H9 (cell line): ENCODE measurements at regions not wholly inside any gene's neighbourhood (a gene's known extent, or its start where the extent isn't known, plus 50 kb on each side); places are given as distances from the start of the nearest gene placed in this dataset.

Experiments used
- DNase-seq: peaks from one replicate; pipeline ENCODE4 v3.0.0-alpha.2; 2017
- H2AFZ ChIP-seq: one replicate; pipeline ENCODE4 v1.6.1; 2013; ENCODE audit warnings: mild to moderate bottlenecking, low read length, control low read depth, moderate library complexity
- H2AK5ac ChIP-seq: 2 replicates; pipeline ENCODE4 v1.6.1; 2013; ENCODE audit warnings: low read length, control low read depth, mixed read lengths; ENCODE audit not compliant: insufficient read length
- H2BK120ac ChIP-seq: one replicate; pipeline ENCODE4 v1.6.1; 2013; ENCODE audit warnings: low read depth, mild to moderate bottlenecking, low read length, control low read depth, inconsistent platforms; ENCODE audit not compliant: poor library complexity, severe bottlenecking
- H2BK12ac ChIP-seq: 2 replicates; pipeline ENCODE4 v1.6.1; 2013; ENCODE audit warnings: low read length, control low read depth, mixed read lengths, low read depth; ENCODE audit not compliant: insufficient read length
- H2BK15ac ChIP-seq: 2 replicates; pipeline ENCODE4 v1.6.1; 2013; ENCODE audit warnings: low read depth, low read length, control low read depth
- H2BK20ac ChIP-seq: one replicate; pipeline ENCODE4 v1.6.1; 2013; ENCODE audit warnings: low read depth, mild to moderate bottlenecking, low read length, control low read depth, inconsistent platforms; ENCODE audit not compliant: poor library complexity, severe bottlenecking
- H2BK5ac ChIP-seq: 2 replicates; pipeline ENCODE4 v1.6.1; 2013; ENCODE audit warnings: low read length, control low read depth, mixed read lengths; ENCODE audit not compliant: insufficient read length
- H3K14ac ChIP-seq: 2 replicates; pipeline ENCODE4 v1.6.1; 2013; ENCODE audit warnings: low read length, control low read depth; ENCODE audit not compliant: insufficient read depth
- H3K18ac ChIP-seq: 2 replicates; pipeline ENCODE4 v1.6.1; 2013; ENCODE audit warnings: low read depth, mild to moderate bottlenecking, mixed read lengths, low read length, control low read depth; ENCODE audit not compliant: insufficient read length
- H3K23ac ChIP-seq: 2 replicates; pipeline ENCODE4 v1.6.1; 2013; ENCODE audit warnings: low read length, control low read depth, mixed read lengths, low read depth; ENCODE audit not compliant: insufficient read length
- H3K23me2 ChIP-seq: 2 replicates; pipeline ENCODE4 v1.6.1; 2013; ENCODE audit warnings: low read depth, mild to moderate bottlenecking, mixed read lengths, low read length, control low read depth; ENCODE audit not compliant: insufficient read length, poor library complexity, severe bottlenecking
- H3K27ac ChIP-seq: 2 replicates; pipeline ENCODE4 v1.5.1; 2013; ENCODE audit warnings: low read length, control low read depth, mixed read lengths, low read depth; ENCODE audit not compliant: insufficient read length
- H3K27me3 ChIP-seq: 2 replicates; pipeline ENCODE4 v1.6.1; 2013; ENCODE audit warnings: low read length, control low read depth, inconsistent platforms; ENCODE audit not compliant: insufficient read depth
- H3K4ac ChIP-seq: 2 replicates; pipeline ENCODE4 v1.6.1; 2013; ENCODE audit warnings: low read depth, mild to moderate bottlenecking, control low read depth, inconsistent platforms, low read length, moderate library complexity
- H3K4me1 ChIP-seq: 2 replicates; pipeline ENCODE4 v1.6.1; 2013; ENCODE audit warnings: low read length, control low read depth, inconsistent platforms; ENCODE audit not compliant: insufficient read depth
- H3K4me2 ChIP-seq: 2 replicates; pipeline ENCODE4 v1.6.1; 2013; ENCODE audit warnings: low read length, control low read depth, mixed read lengths; ENCODE audit not compliant: insufficient read length, insufficient read depth
- H3K56ac ChIP-seq: 2 replicates; pipeline ENCODE4 v1.6.1; 2013; ENCODE audit warnings: low read depth, mild to moderate bottlenecking, mixed read lengths, low read length, control low read depth; ENCODE audit not compliant: insufficient read length
- H3K79me1 ChIP-seq: 2 replicates; pipeline ENCODE4 v1.6.1; 2013; ENCODE audit warnings: low read depth, mild to moderate bottlenecking, moderate library complexity, low read length, control low read depth, inconsistent platforms; ENCODE audit not compliant: insufficient read depth, poor library complexity, severe bottlenecking
- H3K79me2 ChIP-seq: 2 replicates; pipeline ENCODE4 v1.6.1; 2013; ENCODE audit warnings: low read length, control low read depth, inconsistent platforms; ENCODE audit not compliant: insufficient read depth
- H3K9ac ChIP-seq: 2 replicates; pipeline ENCODE4 v1.6.1; 2013; ENCODE audit warnings: low read length, control low read depth, mixed read lengths; ENCODE audit not compliant: insufficient read length; ENCODE audit errors: extremely low read depth
- H3K9me3 ChIP-seq: one replicate; pipeline ENCODE4 v1.6.1; 2013; ENCODE audit warnings: low read depth, low read length, inconsistent platforms; ENCODE audit not compliant: control insufficient read depth
- H3T11ph ChIP-seq: one replicate; pipeline ENCODE4 v1.6.1; 2013; ENCODE audit warnings: mild to moderate bottlenecking, low read length, control low read depth, inconsistent platforms
- H4K20me1 ChIP-seq: one replicate; pipeline ENCODE4 v1.6.1; 2013; ENCODE audit not compliant: control insufficient read depth, insufficient read length, insufficient read depth
- H4K5ac ChIP-seq: 2 replicates; pipeline ENCODE4 v1.6.1; 2013; ENCODE audit warnings: low read depth, mild to moderate bottlenecking, mixed read lengths, low read length, control low read depth; ENCODE audit not compliant: insufficient read length
- H4K8ac ChIP-seq: replicated peaks from 2 replicates; pipeline ENCODE4 v1.6.1; 2013; ENCODE audit warnings: low read length, control low read depth, mixed read lengths, low read depth; ENCODE audit not compliant: insufficient read length
- H4K91ac ChIP-seq: 2 replicates; pipeline ENCODE4 v1.6.1; 2013; ENCODE audit warnings: low read depth, mild to moderate bottlenecking, moderate library complexity, mixed read lengths, low read length, control low read depth; ENCODE audit not compliant: insufficient read length
- H3K27ac Mint-ChIP-seq, 3 experiments: 2 replicates in 2 of 3; 3 replicates in 1 of 3; pipeline ENCODE4 v1.8.0; 2020 to 2021; ENCODE audit warnings: mixed read lengths in 3 of 3, mild to moderate bottlenecking in 1 of 3, moderate library complexity in 1 of 3
- H3K27me3 Mint-ChIP-seq: 2 replicates; pipeline ENCODE4 v1.8.0; 2021; ENCODE audit warnings: low read depth, mild to moderate bottlenecking, moderate library complexity, mixed read lengths
- H3K36me3 Mint-ChIP-seq, 3 experiments: 2 replicates in 2 of 3; 3 replicates in 1 of 3; pipeline ENCODE4 v1.8.0; 2020 to 2021; ENCODE audit warnings: low read depth in 3 of 3, mixed read lengths in 3 of 3; ENCODE audit not compliant: insufficient read depth in 1 of 3
- H3K4me1 Mint-ChIP-seq, 2 experiments: 2 replicates each; pipeline ENCODE4 v1.8.0; 2020; ENCODE audit warnings: mixed read lengths in 2 of 2
- H3K4me3 Mint-ChIP-seq, 2 experiments: 2 replicates in 1 of 2; 3 replicates in 1 of 2; pipeline ENCODE4 v1.8.0; 2020 to 2021; ENCODE audit warnings: mild to moderate bottlenecking in 2 of 2, mixed read lengths in 2 of 2, moderate library complexity in 1 of 2
- H3K9me3 Mint-ChIP-seq, 2 experiments: 2 replicates in 1 of 2; 3 replicates in 1 of 2; pipeline ENCODE4 v1.8.0; 2020; ENCODE audit warnings: mild to moderate bottlenecking in 2 of 2, mixed read lengths in 2 of 2, moderate library complexity in 1 of 2
- WGBS: extraction: QIAGEN DNeasy Blood & Tissue Kit; methylation state at CpG from one replicate; pipeline ENCODE4 v1.1.7; 2013; ENCODE audit warnings: missing lambda C conversion rate, low lambda C conversion rate, mixed read lengths; ENCODE audit not compliant: insufficient read length; ENCODE audit errors: extremely low coverage; 5-methylcytosine and 5-hydroxymethylcytosine counted together
- TF ChIP-seq, protein P1 (sequence below): fragments of 200-600 bp; sonication (generic); conservative IDR thresholded peaks from 3 replicates; pipeline ENCODE4 v1.8.0; 2021; ENCODE audit warnings: antibody characterized with exemption, mild to moderate bottlenecking

DNA sequence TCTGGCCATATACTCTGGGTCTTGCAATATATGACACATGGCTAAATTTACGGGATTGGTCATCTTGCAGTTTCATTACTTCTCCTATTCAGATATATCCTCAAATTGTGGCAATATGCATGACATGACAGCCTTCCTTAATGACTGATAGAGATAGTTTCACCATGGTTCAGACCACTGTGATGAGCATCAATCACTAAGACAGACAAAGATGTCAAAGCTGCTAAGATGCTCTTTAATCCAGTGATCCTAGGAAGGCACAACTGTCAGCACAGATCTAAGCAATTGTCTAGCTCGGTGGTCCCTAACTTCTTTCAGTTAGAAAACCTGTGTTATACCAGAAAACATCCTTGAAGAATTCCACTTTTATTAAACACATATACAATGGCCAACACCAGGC is 70.9 kb upstream of the ADGRL2 start:
- Histone ChIP-seq H2BK20ac (no peak overlapping the region), H2BK12ac (no peak overlapping the region), H3K79me2 (no peaks in the 10 kb centered on the region), H3K18ac (no peak overlapping the region), H3K56ac (no peak overlapping the region), H4K91ac (no peak overlapping the region), H4K20me1 (no peaks in the 10 kb centered on the region), H3K79me1 (no peaks in the 10 kb centered on the region), H3K9me3 (no peaks in the 10 kb centered on the region), H2AK5ac (no peak overlapping the region), H3K9ac (no peak overlapping the region), H3T11ph (no peak overlapping the region), H4K8ac (no peak overlapping the region), H2AFZ (no peak overlapping the region), H3K27ac (no peak overlapping the region), H3K27me3 (no peaks in the 10 kb centered on the region), H3K4me1 (peaks cover 7% of the 10 kb centered on the region; the same call in 1 of the 2 replicates), H3K4me2 (no peak overlapping the region), H2BK5ac (no peak overlapping the region), H3K23me2 (no peaks in the 10 kb centered on the region), H3K23ac (no peak overlapping the region), H2BK15ac (no peak overlapping the region), H4K5ac (no peak overlapping the region), H3K4ac (no peak overlapping the region), H3K14ac (no peak overlapping the region), H2BK120ac (no peak overlapping the region)
- TF ChIP-seq, protein P1, sequence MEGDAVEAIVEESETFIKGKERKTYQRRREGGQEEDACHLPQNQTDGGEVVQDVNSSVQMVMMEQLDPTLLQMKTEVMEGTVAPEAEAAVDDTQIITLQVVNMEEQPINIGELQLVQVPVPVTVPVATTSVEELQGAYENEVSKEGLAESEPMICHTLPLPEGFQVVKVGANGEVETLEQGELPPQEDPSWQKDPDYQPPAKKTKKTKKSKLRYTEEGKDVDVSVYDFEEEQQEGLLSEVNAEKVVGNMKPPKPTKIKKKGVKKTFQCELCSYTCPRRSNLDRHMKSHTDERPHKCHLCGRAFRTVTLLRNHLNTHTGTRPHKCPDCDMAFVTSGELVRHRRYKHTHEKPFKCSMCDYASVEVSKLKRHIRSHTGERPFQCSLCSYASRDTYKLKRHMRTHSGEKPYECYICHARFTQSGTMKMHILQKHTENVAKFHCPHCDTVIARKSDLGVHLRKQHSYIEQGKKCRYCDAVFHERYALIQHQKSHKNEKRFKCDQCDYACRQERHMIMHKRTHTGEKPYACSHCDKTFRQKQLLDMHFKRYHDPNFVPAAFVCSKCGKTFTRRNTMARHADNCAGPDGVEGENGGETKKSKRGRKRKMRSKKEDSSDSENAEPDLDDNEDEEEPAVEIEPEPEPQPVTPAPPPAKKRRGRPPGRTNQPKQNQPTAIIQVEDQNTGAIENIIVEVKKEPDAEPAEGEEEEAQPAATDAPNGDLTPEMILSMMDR, result no peak
- Mint-ChIP-seq H3K4me1 (peaks cover 16 to 24% of the 10 kb centered on the region in 2 experiments), H3K27me3 (no peaks in the 10 kb centered on the region), H3K36me3 (no peaks in the 10 kb centered on the region), H3K27ac (no peak overlapping the region), H3K4me3 (no peak overlapping the region), H3K9me3 (no peaks in the 10 kb centered on the region; a peak in 1 of 5 replicates)
- no CpG with 5 or more reads among the region's 2 CpGs for WGBS
- DNase-seq, result no peak
